Mesodermal cell (in vitro differentiated cells): ENCODE measurements at regions not wholly inside any gene's neighbourhood (a gene's known extent, or its start where the extent isn't known, plus 50 kb on each side); places are given as distances from the start of the nearest gene placed in this dataset.
"Not testable (repeated sequence)": the region's sequence is repeated elsewhere in the genome, so short reads cannot be mapped to it uniquely, and the experiment has no call there.

Experiments used
- H3K27ac ChIP-seq: 2 replicates; pipeline ENCODE4 v1.7.0; 2013; ENCODE audit warnings: mild to moderate bottlenecking, low read depth, low read length, moderate library complexity; ENCODE audit not compliant: severe bottlenecking
- H3K36me3 ChIP-seq: 2 replicates; pipeline ENCODE4 v1.7.1; 2013; ENCODE audit warnings: mild to moderate bottlenecking, low read length, moderate library complexity; ENCODE audit not compliant: control insufficient read depth, insufficient read depth
- H3K4me1 ChIP-seq: one replicate; pipeline ENCODE4 v1.7.1; 2013; ENCODE audit warnings: mild to moderate bottlenecking, low read length; ENCODE audit not compliant: insufficient read depth, control insufficient read depth, poor library complexity, severe bottlenecking
- H3K4me3 ChIP-seq: 2 replicates; pipeline ENCODE4 v1.7.0; 2013; ENCODE audit warnings: low read length, control low read depth, mild to moderate bottlenecking; ENCODE audit not compliant: insufficient read depth, poor library complexity, severe bottlenecking; ENCODE audit errors: extremely low read depth
- H3K9me3 ChIP-seq: 2 replicates; pipeline ENCODE4 v1.7.1; 2013; ENCODE audit warnings: mild to moderate bottlenecking, low read length, moderate library complexity; ENCODE audit not compliant: control insufficient read depth
- WGBS, 2 experiments: methylation state at CpG; one replicate each; pipeline ENCODE4 v1.1.5; 2013; ENCODE audit warnings: missing lambda C conversion rate in 2 of 2; ENCODE audit not compliant: insufficient coverage in 2 of 2; 5-methylcytosine and 5-hydroxymethylcytosine counted together

DNA sequence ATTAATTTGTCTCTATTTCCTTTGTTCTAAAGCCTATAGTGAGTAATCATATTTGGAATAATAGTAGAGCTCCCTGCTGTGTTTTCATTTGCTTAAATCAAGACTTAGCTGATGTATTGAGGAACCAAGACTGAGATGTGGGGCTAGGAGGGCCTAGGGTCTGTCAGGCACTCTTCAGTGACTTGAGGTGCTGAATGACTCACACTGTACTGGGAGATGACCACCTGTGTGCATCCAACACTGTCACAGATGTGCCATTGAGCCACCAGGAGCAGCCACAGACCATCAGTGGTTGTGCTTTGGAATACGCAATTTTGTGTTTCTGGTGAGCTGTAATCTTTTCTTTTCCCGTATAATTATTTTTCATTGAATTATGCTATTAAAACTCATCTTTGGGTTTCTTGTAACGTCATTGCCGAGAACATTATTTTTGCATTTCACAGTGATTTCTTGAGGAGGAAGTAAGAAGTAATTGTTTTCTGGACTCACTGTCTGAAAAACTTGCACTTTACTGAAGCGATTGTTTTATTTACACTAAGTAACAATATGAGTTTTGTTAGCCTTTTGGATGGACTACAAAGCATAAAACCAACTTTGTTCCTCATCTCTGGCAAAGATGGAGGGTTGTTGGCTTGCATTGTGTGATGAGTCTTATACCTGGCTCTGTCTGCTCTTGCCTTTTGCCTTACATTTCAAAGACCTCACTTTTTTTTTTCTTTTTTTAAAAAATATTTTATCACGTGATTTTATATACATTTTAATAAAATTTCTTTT is 872.2 kb upstream of the TPTE start:
- 100% methylated on average over 1 of the region's 6 CpGs; no CpG with 5 or more reads in 1 of the 2 experiments for whole genome bisulfite sequencing, 2 experiments
- not testable (repeated sequence) for H3K4me1 ChIP-seq, H3K4me3 ChIP-seq, H3K27ac ChIP-seq, H3K36me3 ChIP-seq
- peaks cover 27% of the 10 kb centered on the region for H3K9me3 ChIP-seq

DNA sequence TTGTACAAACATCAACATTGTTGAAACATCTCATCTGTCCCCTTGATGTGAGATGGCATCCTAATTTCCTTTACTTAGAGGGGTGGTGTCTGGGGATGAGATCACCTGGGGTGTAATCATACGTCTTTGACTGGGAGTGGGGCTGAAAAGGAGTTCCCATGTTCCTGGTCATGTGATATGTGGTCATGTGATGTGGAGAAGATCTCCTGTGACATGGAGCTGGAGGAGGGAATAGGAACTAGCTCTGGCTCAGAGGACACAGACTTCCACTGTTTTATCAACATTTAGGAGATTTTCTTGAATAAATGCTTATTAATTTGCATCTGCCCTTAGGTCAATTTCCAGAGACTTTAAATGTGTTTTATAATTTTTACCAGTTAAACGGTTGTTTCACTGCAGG is 868.6 kb upstream of the TPTE start:
- not testable (repeated sequence) for H3K27ac ChIP-seq, H3K4me3 ChIP-seq, H3K4me1 ChIP-seq, H3K36me3 ChIP-seq
- WGBS, 2 experiments = 33% methylated on average over 1 of the region's 2 CpGs; no CpG with 5 or more reads in 1 of the 2 experiments
- peaks cover 41% of the 10 kb centered on the region for H3K9me3 ChIP-seq

DNA sequence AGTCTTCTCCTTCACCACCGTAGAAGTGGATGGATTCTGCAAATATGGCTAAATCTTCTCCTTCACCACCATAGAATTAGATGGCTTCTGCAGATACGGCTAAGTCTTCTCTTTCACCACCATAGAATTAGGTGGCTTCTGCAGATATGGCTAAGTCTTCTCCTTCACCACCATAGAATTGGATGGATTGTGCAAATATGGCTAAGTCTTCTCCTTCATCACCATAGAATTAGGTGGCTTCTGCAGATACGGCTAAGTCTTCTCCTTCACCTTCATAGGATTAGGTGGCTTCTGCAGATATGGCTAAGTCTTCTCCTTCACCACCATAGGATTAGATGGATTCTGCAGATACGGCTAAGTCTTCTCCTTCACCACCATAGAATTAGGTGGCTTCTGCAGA is 866.2 kb upstream of the TPTE start:
- peaks cover 36% of the 10 kb centered on the region for H3K9me3 ChIP-seq
- 75 to 93% methylated on average over 3 to 4 of the region's 4 CpGs for WGBS, 2 experiments
- not testable (repeated sequence) for H3K27ac ChIP-seq, H3K4me1 ChIP-seq, H3K36me3 ChIP-seq, H3K4me3 ChIP-seq

DNA sequence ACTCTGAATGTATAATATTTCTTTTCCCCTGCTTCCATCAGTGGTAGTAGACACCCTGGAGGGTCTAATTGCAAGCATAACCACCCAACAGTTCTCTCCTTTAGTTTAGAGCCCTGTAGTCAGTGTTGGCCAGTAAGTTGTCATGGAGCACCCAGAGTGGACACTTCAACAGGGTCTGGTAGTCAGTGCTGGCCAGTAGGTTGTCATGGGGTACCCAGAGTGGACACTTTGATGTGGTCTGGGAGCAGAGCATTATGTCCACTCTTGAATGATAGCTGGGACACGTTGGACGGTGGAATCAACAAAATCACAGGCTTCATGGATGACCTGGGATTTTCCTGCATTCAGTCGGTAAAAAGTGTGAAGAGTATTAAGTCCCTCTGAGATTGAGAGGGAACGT is 864.9 kb upstream of the TPTE start:
- not testable (repeated sequence) for H3K27ac ChIP-seq, H3K4me1 ChIP-seq, H3K4me3 ChIP-seq, H3K36me3 ChIP-seq
- H3K9me3 ChIP-seq = peaks cover 33% of the 10 kb centered on the region
- WGBS, 2 experiments = 49 to 74% methylated on average over 2 to 3 of the region's 4 CpGs

DNA sequence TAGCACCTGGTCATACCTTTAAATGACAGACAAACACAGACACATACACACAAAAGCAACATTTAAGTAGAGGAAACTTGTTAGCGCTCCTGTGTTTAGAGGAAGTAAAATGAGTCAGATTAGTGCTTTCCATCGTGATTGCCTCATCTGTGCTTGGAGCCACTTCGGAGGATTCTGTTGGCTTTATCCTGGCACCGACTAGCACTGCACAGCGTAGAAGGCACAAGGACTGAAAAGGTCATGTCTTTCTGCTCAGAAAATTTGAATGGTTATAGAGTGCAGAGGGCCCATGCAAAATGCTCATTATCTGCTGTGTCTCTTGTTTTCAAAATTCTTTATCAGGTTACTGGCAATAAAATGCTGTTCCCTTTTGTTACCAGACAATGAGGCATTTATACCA is 863.6 kb upstream of the TPTE start:
- H3K9me3 ChIP-seq = peaks cover 33% of the 10 kb centered on the region
- H3K36me3 ChIP-seq, H3K4me1 ChIP-seq, H3K4me3 ChIP-seq, H3K27ac ChIP-seq: not testable (repeated sequence)
- 57 to 77% methylated on average over 5 of the region's 5 CpGs for WGBS, 2 experiments

DNA sequence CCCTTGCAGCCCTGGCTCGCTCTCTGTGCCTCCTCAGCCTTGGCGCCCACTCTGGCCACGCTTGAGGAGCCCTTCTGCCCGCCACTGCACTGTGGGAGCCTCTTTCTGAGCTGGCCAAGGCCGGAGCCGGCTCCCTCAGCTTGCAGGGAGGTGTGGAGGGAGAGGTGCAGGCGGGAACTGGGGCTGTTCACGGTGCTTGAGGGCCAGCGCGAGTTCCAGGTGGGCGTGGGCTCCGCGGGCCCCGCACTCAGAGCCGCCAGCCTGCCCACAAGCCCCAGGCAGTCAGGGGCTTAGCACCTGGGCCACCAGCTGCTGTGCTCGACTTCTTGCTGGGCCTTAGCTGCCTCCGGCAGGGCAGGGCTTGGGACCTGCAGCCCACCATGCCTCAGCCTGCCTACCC is 861.5 kb upstream of the TPTE start:
- peaks cover 24% of the 10 kb centered on the region for H3K9me3 ChIP-seq
- H3K27ac ChIP-seq, H3K4me3 ChIP-seq, H3K4me1 ChIP-seq, H3K36me3 ChIP-seq: not testable (repeated sequence)
- no CpG with 5 or more reads among the region's 17 CpGs for WGBS, 2 experiments

DNA sequence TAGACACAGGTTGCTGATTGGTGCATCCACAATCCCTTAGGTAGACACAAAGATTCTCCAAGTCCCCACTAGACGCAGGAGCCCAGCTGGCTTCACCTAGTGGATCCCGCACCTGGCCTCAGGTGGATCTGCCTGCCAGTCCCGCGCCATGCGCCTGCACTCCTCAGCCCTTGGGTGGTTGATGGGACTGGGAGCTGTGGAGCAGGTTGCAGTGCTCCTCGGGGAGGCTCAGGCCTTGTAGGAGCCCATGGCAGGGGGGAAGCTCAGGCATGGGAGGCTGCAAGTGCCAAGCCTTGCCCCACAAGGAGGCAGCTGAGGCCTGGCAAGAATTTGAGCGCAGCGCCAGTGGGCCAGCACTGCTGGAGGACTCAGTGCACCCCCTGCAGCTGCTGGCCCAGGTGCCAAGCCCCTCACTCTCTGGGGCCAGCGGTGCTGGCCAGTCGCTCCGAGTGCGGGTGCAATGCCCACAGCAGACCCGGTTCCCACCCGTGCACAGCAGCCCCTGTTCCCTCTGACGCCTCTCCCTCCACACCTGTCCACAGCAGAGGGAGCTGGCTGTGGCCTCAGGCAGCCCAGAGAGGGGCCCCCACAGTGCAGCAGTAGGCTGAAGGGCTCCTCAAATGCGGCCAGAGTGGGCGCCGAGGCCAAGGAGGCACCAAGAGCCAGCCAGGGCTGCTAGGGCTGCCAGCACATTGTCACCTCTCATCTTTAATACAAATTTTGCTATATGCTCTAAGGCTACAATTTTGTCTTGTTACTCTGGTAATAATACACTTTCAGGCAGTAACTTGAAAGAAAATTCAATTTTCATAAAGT is 857.3 kb upstream of the TPTE start:
- not testable (repeated sequence) for H3K36me3 ChIP-seq, H3K4me1 ChIP-seq, H3K4me3 ChIP-seq, H3K9me3 ChIP-seq, H3K27ac ChIP-seq
- 80% methylated on average over 2 of the region's 18 CpGs; no CpG with 5 or more reads in 1 of the 2 experiments for WGBS, 2 experiments

DNA sequence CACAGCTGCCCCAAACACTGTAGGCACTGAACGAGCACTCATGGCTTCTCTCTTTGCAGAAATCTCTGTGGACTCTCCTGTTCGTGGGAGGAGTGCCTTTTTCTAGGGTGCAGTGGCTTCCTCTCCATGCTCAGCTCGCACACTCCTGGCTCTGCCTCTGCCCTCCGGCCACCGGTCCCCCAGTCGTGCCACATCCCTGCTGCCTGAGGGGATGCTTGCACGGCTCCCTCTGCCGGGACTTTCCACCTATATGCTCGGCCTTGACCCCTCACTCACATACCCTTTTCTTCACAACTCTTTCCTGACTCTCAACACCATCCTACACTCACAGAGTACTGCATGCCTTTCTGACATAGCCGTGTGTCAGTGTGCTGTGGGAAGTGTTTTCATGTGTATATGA is 845.6 kb upstream of the TPTE start:
- not testable (repeated sequence) for H3K4me3 ChIP-seq, H3K9me3 ChIP-seq, H3K4me1 ChIP-seq, H3K27ac ChIP-seq, H3K36me3 ChIP-seq
- WGBS, 2 experiments = 95% methylated on average over 4 of the region's 10 CpGs; no CpG with 5 or more reads in 1 of the 2 experiments

DNA sequence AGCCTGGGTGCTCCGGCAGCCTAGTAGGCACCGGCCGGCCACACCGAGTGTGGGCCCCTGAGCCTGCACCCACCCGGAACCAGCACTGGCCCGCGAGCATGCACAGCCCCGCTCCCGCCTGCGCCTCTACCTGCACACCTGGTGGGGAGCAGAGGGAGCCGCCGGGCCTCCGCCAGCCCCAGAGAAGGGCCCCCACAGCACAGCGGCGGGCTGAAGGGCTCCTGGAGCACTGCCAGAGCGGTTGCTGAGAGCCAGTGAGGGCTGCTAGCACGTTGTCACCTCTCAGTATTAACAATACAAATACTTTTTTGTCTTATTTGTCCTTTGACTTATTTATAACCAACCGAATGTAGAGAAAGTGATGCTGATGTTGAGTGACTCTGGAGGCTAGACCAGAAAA is 842.4 kb upstream of the TPTE start:
- WGBS, 2 experiments = no CpG with 5 or more reads among the region's 18 CpGs
- H3K4me1 ChIP-seq, H3K27ac ChIP-seq, H3K36me3 ChIP-seq, H3K9me3 ChIP-seq, H3K4me3 ChIP-seq: not testable (repeated sequence)

DNA sequence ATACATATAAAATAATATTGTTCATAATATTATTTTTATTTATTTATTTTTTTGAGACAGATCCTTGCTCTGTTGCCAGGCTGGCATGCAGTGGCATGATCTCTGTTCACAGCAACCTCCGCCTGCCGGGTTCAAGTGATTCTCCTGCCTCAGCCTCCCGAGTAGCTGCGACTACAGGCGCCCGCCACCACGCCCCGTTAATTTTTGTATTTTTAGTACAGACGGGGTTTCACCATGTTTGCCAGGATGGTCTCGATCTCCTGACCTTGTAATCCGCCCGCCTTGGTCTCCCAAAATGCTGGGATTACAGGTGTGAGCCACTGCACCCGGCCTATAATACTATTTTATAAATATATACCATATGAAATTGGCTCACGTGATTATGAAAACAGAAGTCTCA is 832.4 kb upstream of the TPTE start:
- H3K9me3 ChIP-seq, H3K4me3 ChIP-seq, H3K36me3 ChIP-seq, H3K4me1 ChIP-seq, H3K27ac ChIP-seq: not testable (repeated sequence)
- no CpG with 5 or more reads among the region's 14 CpGs for WGBS, 2 experiments

DNA sequence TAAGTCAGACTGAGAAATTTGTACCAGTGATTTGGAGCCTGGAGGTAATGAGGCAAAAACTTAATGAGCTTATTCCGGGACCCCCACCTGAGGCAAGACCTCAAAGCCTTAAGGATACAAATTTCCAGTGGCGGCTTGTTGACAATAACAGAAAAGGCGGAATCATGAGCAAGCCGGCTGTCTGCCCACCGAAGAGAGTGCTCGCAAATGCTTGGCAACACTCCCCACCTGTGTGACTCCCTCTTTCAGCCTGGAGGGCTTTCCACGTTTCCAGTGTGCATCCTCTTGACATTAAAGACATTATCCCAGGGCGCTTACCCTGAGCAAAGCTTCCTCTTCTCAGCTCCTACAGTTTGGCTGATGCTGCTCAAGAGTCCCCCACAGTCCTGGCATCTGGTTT is 830.4 kb upstream of the TPTE start:
- H3K36me3 ChIP-seq, H3K27ac ChIP-seq, H3K4me3 ChIP-seq, H3K4me1 ChIP-seq, H3K9me3 ChIP-seq: not testable (repeated sequence)
- 77 to 86% methylated on average over 4 to 5 of the region's 8 CpGs for WGBS, 2 experiments
